SK-N-SH (cell line): ENCODE measurements at regions not wholly inside any gene's neighbourhood (a gene's known extent, or its start where the extent isn't known, plus 50 kb on each side); places are given as distances from the start of the nearest gene placed in this dataset.

Experiments used
- CTCF ChIA-PET: fragments of 300-600, 350-600 bp; formaldehyde crosslinking; extraction: SDS; loops from one replicate; lab custom pipeline; 2021; lab: Yijun Ruan, JAX
- POLR2A ChIA-PET: fragments of 350-600 bp; sonication (Branson Sonifier 250); formaldehyde crosslinking; extraction: SDS; loops from one replicate; lab custom pipeline; 2020; ENCODE audit warnings: antibody characterized with exemption, inconsistent platforms; lab: Yijun Ruan, JAX
- DNase-seq: peaks from one replicate; pipeline ENCODE4 v3.0.0; 2012
- H2AFZ ChIP-seq: fragments of 200-600 bp; sonication (generic); 2 replicates; pipeline ENCODE4 v1.8.1; 2016; ENCODE audit warnings: antibody characterized with exemption, mild to moderate bottlenecking, low read depth
- H3F3A ChIP-seq: fragments of 200-600 bp; sonication (generic); replicated peaks from 2 replicates; pipeline ENCODE3; 2016; ENCODE audit warnings: antibody characterized with exemption, mild to moderate bottlenecking; ENCODE audit not compliant: insufficient read depth
- H3K27ac ChIP-seq, 2 experiments: fragments of 200-500 bp in 1 of 2; fragments of 200-600 bp in 1 of 2; sonication (Bioruptor generic) in 1 of 2; sonication (generic), shearing (Covaris generic) in 1 of 2; 2 replicates each; pipeline versions ENCODE4 v1.5.1 to v1.6.1; 2014 to 2016; ENCODE audit warnings: low read depth in 2 of 2, inconsistent platforms in 1 of 2, low read length in 1 of 2, mild to moderate bottlenecking in 1 of 2, mixed read lengths in 1 of 2
- H3K27me3 ChIP-seq: fragments of 200-600 bp; sonication (generic), shearing (Covaris generic); 2 replicates; pipeline ENCODE4 v1.6.1; 2016; ENCODE audit warnings: mixed run types; ENCODE audit not compliant: insufficient read depth
- H3K36me3 ChIP-seq, 2 experiments: fragments of 200-500 bp in 1 of 2; fragments of 200-600 bp in 1 of 2; sonication (Bioruptor generic) in 1 of 2; sonication (generic) in 1 of 2; replicated peaks in 1 of 2; 2 replicates each; pipeline versions ENCODE3 to v1.5.1; 2014 to 2016; ENCODE audit warnings: low read length in 1 of 2, mild to moderate bottlenecking in 1 of 2; ENCODE audit not compliant: insufficient read depth in 2 of 2, control insufficient read depth in 1 of 2
- H3K4me1 ChIP-seq, 2 experiments: fragments of 200-500 bp in 1 of 2; fragments of 200-600 bp in 1 of 2; sonication (Bioruptor generic) in 1 of 2; sonication (generic), shearing (Covaris generic) in 1 of 2; 2 replicates each; pipeline versions ENCODE4 v1.5.1 to v1.6.1; 2014 to 2016; ENCODE audit warnings: low read depth in 1 of 2, low read length in 1 of 2, mixed run types in 1 of 2; ENCODE audit not compliant: insufficient read depth in 2 of 2, control insufficient read depth in 1 of 2
- H3K4me2 ChIP-seq: fragments of 200-600 bp; sonication (generic), shearing (Covaris generic); 2 replicates; pipeline ENCODE4 v1.6.1; 2017; ENCODE audit warnings: mixed run types
- H3K4me3 ChIP-seq, 2 experiments: fragments of 200-500 bp in 1 of 2; fragments of 200-600 bp in 1 of 2; sonication (Bioruptor generic) in 1 of 2; sonication (generic), shearing (Covaris generic) in 1 of 2; 2 replicates each; pipeline versions ENCODE4 v1.5.1 to v1.8.1; 2014 to 2016; ENCODE audit warnings: low read depth in 2 of 2, inconsistent platforms in 1 of 2, low read length in 1 of 2, mild to moderate bottlenecking in 1 of 2, mixed read lengths in 1 of 2, moderate library complexity in 1 of 2
- H3K79me2 ChIP-seq: fragments of 200-600 bp; sonication (generic); 2 replicates; pipeline ENCODE4 v1.8.1; 2017; ENCODE audit warnings: mild to moderate bottlenecking; ENCODE audit not compliant: insufficient read depth
- H3K9ac ChIP-seq: fragments of 200-600 bp; sonication (generic); 2 replicates; pipeline ENCODE4 v1.6.1; 2017; ENCODE audit warnings: mixed run types
- H3K9me2 ChIP-seq: fragments of 200-600 bp; sonication (generic); 2 replicates; pipeline ENCODE4 v1.6.1; 2017; ENCODE audit warnings: mixed run types
- H3K9me3 ChIP-seq: fragments of 200-600 bp; sonication (generic); 2 replicates; pipeline ENCODE4 v1.6.1; 2017; ENCODE audit warnings: mixed run types, mild to moderate bottlenecking, moderate library complexity
- H4K20me1 ChIP-seq: fragments of 200-600 bp; sonication (generic); 2 replicates; pipeline ENCODE4 v1.6.1; 2017; ENCODE audit warnings: mild to moderate bottlenecking, mixed run types; ENCODE audit not compliant: insufficient read depth
- ELF1 ChIP-seq: IDR thresholded peaks from 2 replicates; pipeline ENCODE4 v1.4.0; 2012
- GABPA ChIP-seq: IDR thresholded peaks from 2 replicates; pipeline ENCODE4 v1.4.0; 2012; ENCODE audit warnings: low read depth, mild to moderate bottlenecking
- GATA2 ChIP-seq: sonication (generic); formaldehyde crosslinking; IDR thresholded peaks from 2 replicates; pipeline ENCODE4 v1.5.0; 2020; ENCODE audit warnings: mild to moderate bottlenecking, missing genetic modification reagents
- MAX ChIP-seq: IDR thresholded peaks from 2 replicates; pipeline ENCODE4 v1.4.0; 2012; ENCODE audit warnings: low read depth
- MEF2A ChIP-seq: IDR thresholded peaks from 2 replicates; pipeline ENCODE4 v1.4.0; 2012; ENCODE audit warnings: low read depth, borderline replicate concordance
- MXI1 ChIP-seq: IDR thresholded peaks from 2 replicates; pipeline ENCODE4 v1.6.1; 2012; ENCODE audit warnings: mild to moderate bottlenecking, low read depth, low read length, improper control_type of control experiment
- NRF1 ChIP-seq: IDR thresholded peaks from 2 replicates; pipeline ENCODE4 v1.6.1; 2012; ENCODE audit warnings: low read depth, mild to moderate bottlenecking, low read length
- POLR2AphosphoS5 ChIP-seq: IDR thresholded peaks from 2 replicates; pipeline ENCODE4 v1.6.1; 2012; ENCODE audit warnings: low read depth, low read length
- RAD21 ChIP-seq: IDR thresholded peaks from 2 replicates; pipeline ENCODE4 v1.6.1; 2012; ENCODE audit warnings: mild to moderate bottlenecking, low read length
- RXRA ChIP-seq: IDR thresholded peaks from 2 replicates; pipeline ENCODE4 v1.4.0; 2012; ENCODE audit warnings: low read depth, mild to moderate bottlenecking, borderline replicate concordance
- SMC3 ChIP-seq: IDR thresholded peaks from 2 replicates; pipeline ENCODE4 v1.6.1; 2012; ENCODE audit warnings: low read depth, low read length, improper control_type of control experiment
- TAF1 ChIP-seq: IDR thresholded peaks from 2 replicates; pipeline ENCODE4 v1.6.1; 2012; ENCODE audit warnings: low read depth, mild to moderate bottlenecking, low read length, moderate library complexity, borderline replicate concordance
- USF1 ChIP-seq: IDR thresholded peaks from 2 replicates; pipeline ENCODE4 v1.4.0; 2012; ENCODE audit warnings: low read depth, borderline replicate concordance
- YY1 ChIP-seq: IDR thresholded peaks from 2 replicates; pipeline ENCODE4 v1.4.0; 2012; ENCODE audit warnings: low read depth, mild to moderate bottlenecking
- WGBS: methylation state at CpG from one replicate; pipeline ENCODE4 v1.1.6; 2017; ENCODE audit warnings: low lambda C conversion rate; 5-methylcytosine and 5-hydroxymethylcytosine counted together

- Histone ChIP-seq H3K9me2 (no peaks in the 10 kb centered on the region), H2AFZ (no peak overlapping the region), H3K4me1 (peaks cover 18 to 25% of the 10 kb centered on the region in 2 experiments), H3F3A (peaks cover 24% of the 10 kb centered on the region), H3K4me2 (no peak overlapping the region), H3K9me3 (no peaks in the 10 kb centered on the region), H3K79me2 (peaks cover 8% of the 10 kb centered on the region; the same call in 1 of the 2 replicates), H3K27me3 (no peaks in the 10 kb centered on the region), H3K9ac (no peak overlapping the region), H3K36me3 (no peaks in the 10 kb centered on the region), H4K20me1 (no peaks in the 10 kb centered on the region), H3K4me3 (no peak overlapping the region), H3K27ac (peak overlapping the region; percentile 9 to 100; a peak in 3 of 4 replicates)
- CTCF ChIA-PET: interaction anchor here (0.9 to 2.7 kb wide), 5 partner anchors 8 to 148 kb away, joined by 3 to 7 read pairs (median 4); no protein-coding TSS in a partner anchor
- TF ChIP-seq SMC3 (no peak), RAD21 (no peak), GATA2 (CRISPR knock-in tag) (no peak), MXI1 (no peak)
- DNase-seq: no peak
- POLR2A ChIA-PET: no interaction called here
- WGBS: 92% methylated on average over 11 of the region's 11 CpGs
These were observed 142.3 kb upstream of the TPM1 start for GRCh38 chr15:62900071-62900802.

GRCh38 chr15:62901087-62901486 is 141.5 kb upstream of the TPM1 start:
- Histone ChIP-seq H3K27me3 (no peaks in the 10 kb centered on the region), H3K4me2 (no peak overlapping the region), H3K9me3 (no peaks in the 10 kb centered on the region), H3K27ac (peak overlapping the region in 1 of 2 experiments; percentile 100; a peak in 2 of 4 replicates), H4K20me1 (no peaks in the 10 kb centered on the region)
- CTCF ChIA-PET: interaction anchor here (1.5 to 2.7 kb wide), 2 partner anchors 11 to 14 kb away, joined by 4 to 7 read pairs; no protein-coding TSS in a partner anchor
- no peak for TF ChIP-seq GATA2 (CRISPR knock-in tag)
- no peak for TF ChIP-seq RXRA
- TF ChIP-seq TAF1: no peak
- TF ChIP-seq GABPA: no peak
- TF ChIP-seq NRF1: no peak
- TF ChIP-seq POLR2AphosphoS5: no peak
- TF ChIP-seq MAX: no peak
- TF ChIP-seq YY1: no peak
- no peak for TF ChIP-seq USF1
- no peak for TF ChIP-seq MEF2A
- no peak for TF ChIP-seq ELF1
- TF ChIP-seq, all 33 proteins: peak for 0
- no peak overlapping the region for H2AFZ ChIP-seq
- H3K9me2 ChIP-seq: no peaks in the 10 kb centered on the region
- H3F3A ChIP-seq: peaks cover 15% of the 10 kb centered on the region
- WGBS: 98% methylated on average over 13 of the region's 14 CpGs
- peaks cover 10 to 21% of the 10 kb centered on the region in 2 experiments for H3K4me1 ChIP-seq
- peaks cover 8% of the 10 kb centered on the region; the same call in 1 of the 2 replicates for H3K79me2 ChIP-seq
- no peaks in the 10 kb centered on the region for H3K36me3 ChIP-seq
- no peak overlapping the region for H3K4me3 ChIP-seq
- H3K9ac ChIP-seq: no peak overlapping the region
- POLR2A ChIA-PET: no interaction called here
- no peak for DNase-seq
